H4 (cell line): ENCODE measurements at regions not wholly inside any gene's neighbourhood (a gene's known extent, or its start where the extent isn't known, plus 50 kb on each side); places are given as distances from the start of the nearest gene placed in this dataset.

ENCODE experiments used
- DNase-seq: peaks from one replicate; pipeline ENCODE4 v3.0.0-alpha.2; 2015; ENCODE audit warnings: low spot score

DNA sequence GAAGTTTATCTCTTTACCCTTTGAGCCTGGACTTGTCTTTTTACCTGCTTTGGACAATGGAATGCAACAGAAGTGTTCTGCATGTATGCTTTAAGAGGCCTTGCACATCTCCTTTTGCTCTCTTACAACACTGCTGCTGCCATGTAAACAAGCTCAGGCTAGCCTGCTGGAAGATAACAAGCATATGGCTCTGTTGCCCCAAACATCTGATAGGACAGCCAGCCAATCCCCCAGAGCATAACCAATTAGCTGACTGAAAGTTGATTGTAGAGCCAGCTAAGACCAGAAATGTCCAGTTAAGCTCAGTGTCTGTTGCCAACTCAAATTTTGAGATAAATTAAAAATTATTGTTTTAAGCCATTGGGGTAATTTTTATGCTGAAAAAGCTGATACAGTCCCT is 510.6 kb upstream of the CNKSR2 start:
- no peak for DNase-seq

DNA sequence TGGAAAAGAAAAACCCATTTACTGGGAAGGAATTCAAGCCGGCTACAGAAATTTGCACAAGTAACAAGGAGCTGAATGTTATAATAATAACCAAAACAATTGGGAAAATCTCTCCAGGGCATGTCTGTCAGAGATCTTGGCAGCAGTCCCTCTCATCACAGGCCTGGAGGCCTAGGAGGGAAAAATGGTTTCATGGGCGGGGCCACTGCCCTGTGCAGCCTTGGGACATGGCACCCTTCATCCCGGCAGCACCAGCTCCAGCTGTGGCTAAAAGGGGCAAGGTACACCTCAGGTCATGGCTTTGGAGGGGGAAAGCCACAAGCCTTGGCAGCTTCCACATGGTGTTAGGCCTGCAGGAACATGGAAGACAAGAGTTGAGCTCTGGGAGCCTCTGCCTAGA is 513.1 kb upstream of the CNKSR2 start:
- DNase-seq, result no peak

DNA sequence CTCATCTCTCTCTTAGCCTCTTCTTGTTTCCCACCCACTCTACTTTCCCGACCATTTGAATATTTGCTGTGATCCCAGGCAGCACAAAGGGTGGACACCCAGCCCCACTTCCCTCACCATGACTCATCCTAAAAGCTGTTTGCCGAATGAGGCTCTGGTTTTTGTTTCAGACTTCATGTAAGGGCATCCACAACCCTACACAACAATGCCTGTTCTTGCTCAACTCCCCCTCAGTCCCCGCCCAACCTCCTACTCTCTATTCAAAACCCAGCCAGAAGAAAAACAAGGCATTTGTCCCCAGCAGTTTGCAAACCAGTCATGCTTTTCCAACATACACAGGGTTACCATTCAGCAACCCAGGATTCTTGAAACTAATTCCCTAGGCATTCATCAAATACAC is 516.5 kb upstream of the CNKSR2 start:
- no peak for DNase-seq

DNA sequence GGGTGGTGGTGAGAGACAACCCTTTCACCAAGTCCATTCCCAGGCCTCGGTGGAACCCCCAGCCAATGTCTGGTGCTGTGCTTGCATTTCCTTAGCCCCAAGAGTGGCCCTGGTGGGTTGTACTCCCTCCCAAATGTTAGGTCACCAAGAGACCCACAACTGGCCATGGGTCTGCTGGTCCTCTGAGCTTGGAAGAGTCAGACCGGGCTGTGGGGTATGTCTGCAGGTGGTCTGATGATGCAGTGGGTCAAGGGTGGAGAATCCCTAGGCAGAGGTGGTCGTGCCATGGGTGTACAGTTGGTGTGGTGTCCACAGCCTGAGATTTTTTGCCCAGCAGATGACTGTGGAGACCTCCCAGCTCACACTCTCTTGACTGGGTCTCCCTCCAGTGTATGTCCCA is 535.7 kb upstream of the CNKSR2 start:
- no peak for DNase-seq

DNA sequence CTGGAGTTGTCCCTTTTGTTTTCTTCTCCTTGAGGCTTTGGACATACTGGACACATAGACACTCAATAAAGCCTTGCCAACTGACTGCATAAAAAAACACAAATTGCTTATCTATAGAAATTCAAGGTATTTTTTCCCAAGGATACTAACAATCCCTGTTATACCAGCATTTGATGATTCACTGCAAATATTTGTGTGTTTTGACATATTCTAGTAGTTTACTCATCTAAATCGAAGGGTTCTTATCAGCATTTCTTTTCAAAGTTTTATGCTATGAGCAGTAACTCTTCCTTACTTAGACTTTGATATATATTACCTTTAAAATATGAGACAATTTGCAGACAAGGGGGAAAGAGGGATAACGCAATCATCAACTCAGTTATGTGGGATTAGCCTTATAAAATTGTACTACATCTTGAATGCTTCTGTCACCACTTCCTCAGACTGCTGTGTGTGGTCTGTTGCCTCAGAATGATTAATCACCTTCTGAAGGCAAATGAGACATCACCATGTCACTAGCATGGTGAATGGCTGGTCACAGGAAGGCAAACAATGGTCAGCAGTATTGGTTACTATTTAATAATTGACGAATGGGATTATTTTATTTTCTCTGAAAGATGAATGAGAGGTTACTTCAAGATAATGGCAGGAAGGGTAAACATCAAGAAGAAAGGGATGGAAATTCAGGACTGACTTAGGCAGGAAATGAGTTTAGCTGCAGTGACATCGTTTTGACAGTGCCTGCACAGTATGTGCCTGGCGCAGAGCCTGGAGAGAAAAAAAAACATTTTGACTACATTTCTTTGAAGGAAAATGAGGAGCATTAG is 544.3 kb upstream of the CNKSR2 start:
- DNase-seq, result peak; percentile 32

DNA sequence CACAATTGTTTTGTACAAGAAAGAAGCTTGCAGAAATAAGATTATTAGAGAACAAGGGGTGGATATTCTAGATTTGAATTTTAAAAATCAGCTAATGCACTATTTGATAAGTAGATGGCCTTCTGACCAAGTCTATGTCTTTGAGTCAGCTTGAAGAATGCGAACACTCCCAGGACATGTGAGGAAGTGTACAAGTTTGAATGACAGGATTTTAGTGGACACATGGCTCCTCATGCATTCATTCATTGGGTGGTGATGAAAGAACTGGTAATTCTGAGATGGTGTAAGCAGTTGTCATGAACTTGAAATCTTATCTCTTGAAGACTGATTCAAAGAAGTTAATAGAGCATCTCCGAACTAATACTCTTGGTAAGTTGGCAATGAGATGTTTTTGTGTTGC is 548.2 kb upstream of the CNKSR2 start:
- DNase-seq, result no peak

DNA sequence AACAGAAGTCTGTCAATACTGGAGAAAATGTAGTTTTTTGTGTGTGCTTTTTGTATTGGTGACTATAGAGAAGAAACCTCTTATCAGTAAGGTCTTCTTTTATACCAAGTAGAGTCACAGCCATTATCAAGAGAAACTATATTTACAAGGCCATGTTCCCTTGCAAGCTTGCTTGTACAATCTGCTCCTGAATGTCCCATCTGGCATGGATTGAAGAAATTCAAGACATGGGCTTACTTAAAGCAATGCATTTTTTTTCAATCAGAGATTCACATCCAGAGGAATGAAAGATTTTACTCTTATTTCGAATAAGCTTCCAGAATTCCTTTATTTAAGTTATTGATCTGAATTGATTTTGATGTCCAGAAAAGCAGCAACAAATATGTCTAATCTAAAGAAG is 537.3 kb upstream of the RPS6KA3 start:
- no peak for DNase-seq

DNA sequence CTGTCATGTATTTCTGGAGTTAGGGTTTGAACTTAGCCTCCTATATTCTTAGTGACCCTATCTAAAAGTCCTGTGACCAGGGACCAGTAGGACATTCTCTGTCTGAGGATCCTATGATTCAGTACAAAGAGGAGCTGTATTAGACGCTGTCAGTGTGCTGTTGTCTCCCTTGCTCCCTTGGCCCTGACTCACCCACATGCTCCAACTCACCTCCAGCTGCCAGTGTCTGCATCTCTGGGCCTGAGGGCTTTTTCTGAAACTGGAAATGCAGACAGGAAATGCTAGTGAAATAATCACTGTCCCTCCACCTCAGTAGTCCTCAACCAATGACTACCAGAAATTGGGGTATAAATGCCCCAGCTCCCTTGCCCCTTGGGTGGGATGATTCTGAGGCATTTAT is 535.3 kb upstream of the RPS6KA3 start:
- DNase-seq, result no peak

DNA sequence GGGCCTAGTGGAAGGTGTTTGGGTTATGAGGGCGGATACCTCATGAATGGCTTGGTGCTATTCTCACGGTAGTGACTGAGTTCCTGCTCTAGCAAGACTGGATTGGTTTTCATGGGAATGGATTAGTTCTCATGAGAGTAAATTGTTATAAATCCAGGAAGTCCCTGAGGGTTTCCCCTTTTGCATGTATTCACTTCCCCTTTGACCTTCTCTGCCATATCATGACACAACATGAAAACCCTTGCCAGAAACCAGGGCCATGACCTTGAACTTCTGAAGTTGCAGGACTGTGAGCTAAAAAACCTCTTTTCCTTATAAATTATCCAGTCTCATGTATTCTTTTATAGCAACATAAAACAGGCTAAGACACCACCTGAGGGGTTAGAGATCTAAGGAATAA is 529.7 kb upstream of the RPS6KA3 start:
- DNase-seq, result no peak

DNA sequence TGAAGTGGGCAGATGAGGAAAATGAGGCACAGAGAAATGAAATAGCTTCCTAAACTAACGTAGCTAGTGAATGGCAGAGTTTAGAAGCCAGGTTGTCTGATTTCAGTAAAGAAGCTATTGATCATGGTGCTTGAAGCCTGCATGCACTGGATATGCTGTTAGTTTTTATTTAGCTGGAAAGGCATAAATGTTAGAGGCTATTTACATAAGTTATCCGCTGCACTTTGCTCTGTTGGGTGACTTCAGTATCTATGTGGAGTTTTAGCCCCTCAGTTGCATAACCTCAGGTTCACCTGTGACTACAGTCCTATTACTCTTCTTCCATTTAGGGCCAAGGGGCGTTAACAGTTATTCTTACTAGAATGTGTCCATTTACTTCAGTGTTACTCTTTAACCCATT is 522.4 kb upstream of the RPS6KA3 start:
- DNase-seq, result no peak

DNA sequence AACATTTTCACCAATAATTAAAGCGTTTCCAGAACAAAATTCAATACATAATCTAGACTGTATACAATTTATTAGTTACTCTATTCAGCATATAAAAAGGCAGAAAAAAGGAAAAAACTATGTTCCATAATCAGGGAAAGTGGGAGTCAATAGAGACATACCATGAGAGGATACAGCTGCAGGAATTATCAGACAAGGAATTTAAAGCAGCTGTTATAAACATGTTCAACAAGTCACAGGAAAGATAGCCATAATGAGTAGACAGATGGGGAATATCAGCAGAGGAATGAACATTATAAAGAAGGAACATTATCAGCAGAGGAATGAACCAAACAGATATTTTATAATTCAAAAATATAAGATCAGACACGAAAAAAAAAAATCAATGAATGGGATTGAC is 500.6 kb upstream of the RPS6KA3 start:
- DNase-seq, result no peak

DNA sequence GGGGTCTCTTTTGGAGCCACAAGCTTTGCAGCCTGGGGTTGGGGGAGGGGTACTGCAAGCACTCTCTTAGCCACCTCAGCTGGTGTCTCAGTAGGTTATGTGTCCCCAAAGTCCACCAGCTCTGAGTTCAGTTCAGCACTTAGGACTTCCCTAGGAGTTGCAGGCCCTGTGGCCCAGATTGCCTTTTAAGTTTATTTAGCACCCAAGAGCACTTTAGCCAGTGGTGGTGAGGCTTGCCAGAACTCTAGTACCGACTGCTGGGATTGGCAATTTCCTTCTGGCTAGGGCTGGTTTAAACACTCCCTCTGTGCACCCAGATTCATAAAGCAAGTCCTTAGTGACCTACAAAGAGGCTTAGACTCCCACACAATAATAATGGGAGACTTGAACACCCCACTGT is 489.9 kb upstream of the RPS6KA3 start:
- no peak for DNase-seq

DNA sequence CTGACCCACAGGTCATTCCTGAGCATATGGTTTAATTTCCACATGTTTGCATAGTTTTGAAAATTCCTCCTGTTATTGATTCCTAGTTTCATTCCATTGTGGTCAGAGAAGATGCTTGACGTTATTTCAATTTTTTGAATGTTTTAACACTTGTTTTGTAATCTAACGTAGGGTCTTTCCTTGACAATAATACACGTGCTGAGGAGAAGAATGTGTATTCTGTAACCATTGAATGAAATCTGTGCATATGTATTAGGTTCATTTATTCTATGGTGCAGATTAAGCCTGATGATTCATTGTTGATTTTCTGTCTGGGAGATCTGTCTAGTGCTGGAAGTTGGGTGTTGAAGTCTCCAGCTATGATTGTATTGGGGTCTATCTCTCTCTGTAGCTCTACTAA is 486.4 kb upstream of the RPS6KA3 start:
- no peak for DNase-seq

DNA sequence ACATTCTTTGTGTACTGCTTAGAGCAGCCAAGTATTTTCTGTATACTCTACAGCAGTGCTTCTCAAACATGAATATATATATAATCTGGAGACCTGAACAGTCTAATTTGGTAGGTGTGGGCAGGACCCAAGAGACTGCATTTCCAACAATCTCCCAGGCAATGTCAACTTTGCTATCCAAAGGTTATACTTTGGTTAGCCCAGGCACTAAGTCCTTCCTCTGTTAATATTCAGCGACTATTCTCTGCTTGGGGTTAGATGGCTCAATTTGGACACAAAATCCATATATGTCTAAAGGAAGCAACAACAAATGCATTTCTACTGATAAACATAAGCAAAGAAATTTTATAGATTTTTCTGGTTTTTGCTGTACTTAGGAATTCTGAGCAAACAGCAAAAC is 480.0 kb upstream of the RPS6KA3 start:
- no peak for DNase-seq

DNA sequence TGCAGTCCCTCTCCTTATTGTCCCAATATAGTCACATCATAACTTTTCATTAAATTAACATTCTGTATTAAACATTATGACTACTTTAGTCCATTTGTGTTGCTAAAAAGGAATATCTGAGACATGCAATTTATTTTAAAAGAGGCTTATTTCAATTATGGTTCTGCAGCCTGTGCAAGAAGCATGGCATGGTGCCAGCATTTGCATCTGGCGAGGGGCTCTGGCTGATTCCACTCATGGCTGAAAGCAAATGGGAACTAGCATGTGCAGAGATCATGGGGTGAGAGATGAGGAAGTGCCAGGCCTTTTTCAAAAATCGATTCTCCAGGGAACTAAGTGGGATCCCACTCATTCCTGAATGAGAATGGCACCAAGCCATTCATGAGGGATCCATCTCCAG is 476.3 kb upstream of the RPS6KA3 start:
- DNase-seq, result no peak

DNA sequence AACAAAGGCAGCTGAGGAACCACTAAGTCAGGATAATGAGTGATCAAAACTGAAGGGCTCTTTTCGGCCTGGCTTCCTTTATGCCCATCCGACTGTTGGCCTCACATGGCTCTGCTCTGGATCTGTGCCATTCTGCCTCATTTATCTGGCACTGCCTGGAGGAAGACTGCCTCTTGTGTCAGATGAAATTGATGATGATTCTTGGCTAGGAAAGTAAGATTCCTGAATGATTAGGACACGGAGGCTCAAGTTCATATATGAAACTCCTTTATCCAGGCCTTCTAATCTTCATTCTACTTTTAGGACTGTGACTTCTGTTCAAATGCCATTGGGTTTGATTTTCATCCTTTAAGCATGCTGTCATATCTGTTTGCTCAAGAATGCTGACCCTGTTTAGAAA is 475.4 kb upstream of the RPS6KA3 start:
- no peak for DNase-seq

DNA sequence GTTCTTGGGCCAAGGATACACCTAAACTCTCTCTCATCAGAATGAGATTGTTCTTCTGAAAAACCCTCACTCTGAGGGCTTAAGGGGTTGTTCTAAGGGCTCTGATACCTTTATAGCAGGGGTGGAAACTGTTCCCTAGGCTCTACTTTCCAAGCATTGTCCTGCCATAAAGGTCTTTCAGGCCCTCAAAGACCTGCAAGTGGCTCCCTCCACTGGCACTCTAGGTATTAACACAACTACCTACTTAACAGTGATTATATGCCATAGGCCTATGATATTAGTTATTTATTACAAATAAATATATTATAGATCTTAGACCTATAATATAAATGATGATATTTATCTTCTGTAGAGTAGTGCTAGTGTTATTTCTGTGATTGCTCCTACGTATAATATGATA is 473.7 kb upstream of the RPS6KA3 start:
- no peak for DNase-seq

DNA sequence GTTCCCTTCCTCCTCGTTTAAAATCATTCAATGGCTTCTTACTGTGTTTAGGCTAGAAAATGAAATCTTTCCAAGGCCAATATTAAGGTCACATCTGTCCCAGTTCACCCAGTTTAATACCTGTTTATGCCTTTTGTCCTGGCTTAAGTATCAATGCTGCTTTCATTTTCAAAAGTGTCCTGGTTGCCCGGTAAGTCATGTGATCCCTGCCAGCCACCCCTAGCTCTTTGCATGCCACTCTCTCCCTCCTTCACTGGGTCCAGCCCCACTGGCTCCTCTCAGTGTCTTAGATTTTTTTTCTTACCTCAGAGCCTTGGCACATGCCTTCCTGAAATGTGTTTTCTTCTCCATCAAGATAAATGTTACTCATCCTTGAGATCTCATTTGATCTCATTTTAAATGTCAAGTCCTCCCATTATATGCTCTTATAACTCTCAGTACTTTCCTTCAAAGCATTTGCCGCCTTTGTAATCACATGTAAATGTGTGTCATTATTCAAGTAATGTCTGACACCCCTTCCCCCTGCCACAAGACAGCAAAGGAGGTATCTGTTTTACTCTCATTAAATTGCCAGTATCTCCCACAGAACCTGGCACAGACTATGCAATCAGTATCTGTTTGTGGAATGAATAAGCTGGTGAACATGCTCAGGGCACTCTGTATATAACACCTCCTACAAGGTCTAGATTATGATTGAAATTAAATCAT is 472.5 kb upstream of the RPS6KA3 start:
- no peak for DNase-seq

DNA sequence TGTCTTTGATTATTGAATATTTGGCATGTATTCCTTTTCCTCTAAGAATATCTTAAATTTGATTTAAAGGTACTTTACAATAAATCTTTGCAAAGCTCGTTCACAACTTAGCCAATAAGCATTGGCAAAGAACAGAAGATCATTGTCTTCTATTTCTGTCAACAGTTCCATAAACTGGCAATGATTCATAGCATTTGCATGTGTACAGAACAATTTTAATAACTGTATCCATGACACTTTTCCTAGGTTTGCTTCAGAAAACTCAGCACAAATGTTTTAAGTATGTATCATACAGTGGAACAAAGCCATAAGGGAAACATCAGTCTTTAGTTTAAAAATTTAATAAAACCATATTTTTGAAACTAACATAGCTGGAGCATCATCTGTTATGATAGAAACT is 462.7 kb upstream of the RPS6KA3 start:
- DNase-seq, result no peak

DNA sequence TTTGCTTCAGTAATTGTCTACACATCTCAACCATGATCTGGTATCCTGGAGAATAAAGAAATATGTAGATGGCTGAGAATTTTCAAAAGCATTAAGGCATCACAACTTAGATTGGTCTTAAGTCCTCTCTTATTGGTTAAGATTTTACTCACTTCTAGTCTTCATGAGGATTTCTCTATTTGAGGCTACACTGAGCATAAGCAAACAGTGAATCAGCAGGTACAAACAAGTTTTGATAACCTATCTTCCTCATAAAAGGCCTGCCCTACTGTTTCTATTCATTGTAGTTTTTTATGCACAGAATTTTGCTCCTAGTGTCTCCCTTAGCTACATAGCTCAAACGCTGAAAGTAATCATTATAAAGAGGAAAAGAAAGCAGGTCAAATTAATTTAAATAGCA is 460.7 kb upstream of the RPS6KA3 start:
- no peak for DNase-seq

DNA sequence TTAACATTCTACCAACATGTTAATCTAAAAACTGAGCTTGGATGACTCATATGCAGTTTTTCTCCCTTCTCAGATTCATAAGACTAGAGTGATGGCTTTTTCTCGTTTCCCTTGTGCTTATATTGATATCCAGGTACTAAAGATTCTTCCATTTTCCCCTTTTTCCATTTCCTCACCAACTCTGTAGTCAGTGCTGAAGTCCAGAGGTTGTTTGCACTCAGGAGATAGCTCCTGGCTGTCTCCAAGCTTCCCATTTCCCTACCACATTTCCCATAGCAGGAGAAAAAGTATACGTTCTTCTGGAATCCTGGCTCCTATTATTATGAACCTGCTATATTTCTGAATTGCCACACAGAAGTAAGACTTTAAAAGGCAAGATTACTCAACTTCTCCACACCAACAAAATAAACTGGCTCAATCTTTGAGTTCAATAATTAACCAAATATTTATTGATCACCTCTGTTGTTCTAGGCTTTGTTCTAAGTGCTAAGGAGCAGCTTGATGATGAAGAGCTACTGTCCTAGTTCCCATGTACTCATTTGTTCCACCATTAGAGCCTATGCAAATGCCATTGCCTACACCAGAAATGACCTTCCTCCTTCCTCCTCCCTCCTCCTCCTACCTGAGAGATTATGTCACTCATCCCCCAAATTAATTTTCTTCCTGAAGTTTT is 454.4 kb upstream of the RPS6KA3 start:
- no peak for DNase-seq

DNA sequence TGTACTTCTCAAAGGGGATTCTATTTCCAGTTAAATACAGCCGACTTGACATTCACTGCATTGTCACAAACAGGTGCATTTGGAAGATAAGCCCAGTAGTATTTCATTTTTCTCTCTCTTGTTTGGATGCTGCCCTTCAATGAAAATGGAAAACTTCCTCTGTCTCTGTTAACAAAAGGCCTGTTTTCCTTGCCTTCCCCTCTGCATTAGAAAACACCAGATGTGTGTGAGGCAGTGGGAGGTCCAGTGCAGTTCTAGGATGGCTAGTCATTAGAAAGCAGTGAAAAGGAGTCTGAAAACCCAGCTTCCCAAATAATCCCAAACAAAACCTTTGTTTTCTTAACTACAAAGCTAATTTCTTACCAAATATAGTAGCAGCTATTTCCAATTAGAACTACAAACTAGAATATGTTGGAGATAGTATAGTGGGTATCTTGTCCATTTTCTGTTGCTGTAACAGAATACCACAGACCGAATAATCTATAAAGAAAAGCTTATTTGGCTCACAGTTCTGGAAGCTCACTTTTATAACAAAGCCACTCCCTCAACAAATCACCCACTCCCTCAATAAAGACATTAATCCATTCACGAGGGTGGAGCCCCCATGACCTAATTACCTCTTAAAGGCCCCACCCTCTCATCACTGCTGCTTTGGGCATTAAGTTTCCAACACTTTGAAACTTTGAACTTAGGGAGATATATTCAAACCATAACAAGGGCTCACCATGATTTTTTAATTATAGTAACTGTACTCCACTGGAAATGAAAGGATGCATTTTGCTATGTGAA is 452.1 kb upstream of the RPS6KA3 start:
- DNase-seq, result no peak
